ENCODE measurements at regions not wholly inside any gene's neighbourhood (a gene's known extent, or its start where the extent isn't known, plus 50 kb on each side); places are given as distances from the start of the nearest gene placed in this dataset.

DNA sequence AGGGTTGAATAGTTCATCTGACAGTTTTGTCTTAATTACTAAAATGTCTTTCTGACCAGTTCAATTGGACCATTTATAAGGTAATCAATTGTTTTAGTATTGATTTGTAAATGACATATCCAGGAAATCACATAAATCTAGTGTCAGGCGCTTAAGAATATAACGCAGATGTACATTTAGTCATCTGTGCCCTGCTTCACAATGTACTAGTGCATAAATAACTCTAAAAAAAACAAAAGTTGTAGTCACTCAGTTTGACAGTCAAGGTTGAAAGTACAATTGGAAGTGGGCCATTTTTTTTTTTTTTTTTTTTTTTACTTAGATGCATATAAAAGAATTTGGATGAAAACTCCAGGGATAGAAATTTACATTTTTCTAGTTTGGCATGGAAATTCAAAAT lies 490.4 kb downstream of the PTPRC start:
- TF ChIP-seq, protein P1, sequence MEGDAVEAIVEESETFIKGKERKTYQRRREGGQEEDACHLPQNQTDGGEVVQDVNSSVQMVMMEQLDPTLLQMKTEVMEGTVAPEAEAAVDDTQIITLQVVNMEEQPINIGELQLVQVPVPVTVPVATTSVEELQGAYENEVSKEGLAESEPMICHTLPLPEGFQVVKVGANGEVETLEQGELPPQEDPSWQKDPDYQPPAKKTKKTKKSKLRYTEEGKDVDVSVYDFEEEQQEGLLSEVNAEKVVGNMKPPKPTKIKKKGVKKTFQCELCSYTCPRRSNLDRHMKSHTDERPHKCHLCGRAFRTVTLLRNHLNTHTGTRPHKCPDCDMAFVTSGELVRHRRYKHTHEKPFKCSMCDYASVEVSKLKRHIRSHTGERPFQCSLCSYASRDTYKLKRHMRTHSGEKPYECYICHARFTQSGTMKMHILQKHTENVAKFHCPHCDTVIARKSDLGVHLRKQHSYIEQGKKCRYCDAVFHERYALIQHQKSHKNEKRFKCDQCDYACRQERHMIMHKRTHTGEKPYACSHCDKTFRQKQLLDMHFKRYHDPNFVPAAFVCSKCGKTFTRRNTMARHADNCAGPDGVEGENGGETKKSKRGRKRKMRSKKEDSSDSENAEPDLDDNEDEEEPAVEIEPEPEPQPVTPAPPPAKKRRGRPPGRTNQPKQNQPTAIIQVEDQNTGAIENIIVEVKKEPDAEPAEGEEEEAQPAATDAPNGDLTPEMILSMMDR (IDR thresholded peaks at IDR 0.05; ENCODE audit: borderline replicate concordance, extremely low read depth, low read length, poor library complexity, severe bottlenecking): no peak
- TF ChIP-seq EZH2 (IDR thresholded peaks at IDR 0.05; ENCODE audit: borderline replicate concordance, low read depth, low read length, severe bottlenecking): no peak

Measured in DND-41 (cell line).